GM21515 (cell line): ENCODE measurements at regions not wholly inside any gene's neighbourhood (a gene's known extent, or its start where the extent isn't known, plus 50 kb on each side); places are given as distances from the start of the nearest gene placed in this dataset.

ENCODE experiments used
- ATAC-seq: cut with Tn5 transposase; IDR thresholded peaks from one replicate; pipeline ENCODE4 v1.9.1; 2021; ENCODE audit not compliant: unreplicated experiment

- no peak for ATAC-seq
Measured at GRCh38 chr6:114453737-114454276, 111.0 kb upstream of the HS3ST5 start.

DNA sequence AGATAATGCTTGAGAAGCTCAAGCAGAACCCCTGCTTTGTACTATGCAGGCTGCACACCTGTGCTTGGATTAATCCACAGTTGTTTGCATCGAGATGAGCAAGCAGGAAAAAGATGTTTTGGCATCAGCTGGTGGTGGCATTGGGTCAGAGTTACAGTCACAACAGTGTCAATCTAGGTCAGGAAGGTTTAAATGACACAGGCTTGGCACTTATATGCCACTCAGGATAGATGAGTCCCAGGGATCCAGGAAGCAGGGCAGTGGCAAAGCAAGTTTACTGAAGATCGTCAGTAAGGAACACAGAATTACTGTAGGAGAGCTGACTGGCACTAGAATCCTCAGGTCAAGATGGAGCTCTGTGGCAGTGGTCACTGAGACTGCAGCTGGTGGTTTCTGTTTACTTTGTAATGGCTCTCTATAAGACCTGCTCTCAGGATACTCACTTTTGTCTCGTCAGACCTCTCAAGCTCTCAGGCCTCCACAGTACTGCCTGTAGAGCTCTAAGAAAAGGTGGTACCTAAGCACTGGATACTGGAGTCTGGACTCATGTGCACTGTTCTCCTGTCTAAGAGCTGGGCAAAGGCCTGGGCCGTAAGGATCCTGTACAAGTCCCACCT, 110.1 kb upstream of the HS3ST5 start:
- no peak for ATAC-seq

GRCh38 chr6:114450631-114451030, 107.8 kb upstream of the HS3ST5 start:
- no peak for ATAC-seq

- ATAC-seq: no peak
Measured at GRCh38 chr6:114449659-114450058, 106.8 kb upstream of the HS3ST5 start.

DNA sequence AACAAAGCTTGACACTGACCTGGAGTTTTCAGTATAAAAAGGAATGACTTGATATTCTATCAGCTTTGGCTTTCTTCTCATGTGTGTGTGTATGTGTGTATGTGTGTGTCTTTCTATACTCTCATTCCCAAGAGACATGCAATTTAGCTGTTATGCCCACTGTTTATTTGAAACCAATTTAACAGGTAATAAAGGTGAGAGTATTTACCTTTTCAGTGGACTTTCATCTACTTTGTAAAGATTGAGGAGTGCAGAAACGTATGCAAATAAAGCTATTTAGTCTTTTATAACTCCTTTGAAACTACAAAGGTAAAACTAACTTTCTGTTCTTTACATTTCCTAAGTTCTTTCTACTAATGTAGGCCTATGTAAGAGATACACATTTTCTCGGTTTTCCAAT, 103.5 kb upstream of the HS3ST5 start:
- ATAC-seq: no peak

DNA sequence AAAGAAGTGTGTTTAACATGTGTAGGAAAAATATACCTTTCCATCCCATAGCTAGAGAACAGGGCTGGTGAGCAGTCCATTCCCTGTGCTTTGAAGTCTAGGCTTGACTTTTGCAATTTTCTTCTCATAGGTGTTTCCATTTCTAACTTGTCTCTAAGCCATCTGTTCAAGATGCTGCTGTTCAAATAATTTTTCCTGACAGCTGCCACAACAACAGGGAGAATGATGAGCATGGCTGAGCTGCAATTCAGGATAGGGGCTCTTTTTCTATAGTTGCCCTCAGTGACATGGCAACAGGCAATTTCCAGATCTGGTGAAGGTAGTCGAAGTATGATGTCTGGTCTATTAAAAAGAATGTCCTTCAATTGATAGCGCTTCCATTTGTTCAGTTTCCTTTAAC, 103.0 kb upstream of the HS3ST5 start:
- no peak for ATAC-seq

DNA sequence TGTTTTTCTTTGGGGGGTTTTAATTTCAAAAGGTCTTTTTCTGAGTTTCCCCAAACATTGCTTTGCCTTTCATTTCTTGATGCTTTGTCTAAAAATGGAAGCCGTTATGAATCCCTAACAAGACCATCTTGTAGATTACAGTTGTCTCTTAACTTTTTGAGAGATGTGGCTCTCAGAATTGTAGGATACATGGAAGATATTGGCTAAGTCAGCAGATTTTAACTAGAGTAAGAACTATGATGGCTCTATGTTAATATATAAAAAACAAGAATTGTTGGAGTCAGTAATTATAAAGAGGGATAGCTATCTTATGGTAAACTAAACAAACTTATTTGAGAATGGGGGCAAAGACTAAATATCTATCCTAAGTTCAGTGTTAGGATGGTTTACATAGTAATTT, 96.6 kb upstream of the HS3ST5 start:
- no peak for ATAC-seq

DNA sequence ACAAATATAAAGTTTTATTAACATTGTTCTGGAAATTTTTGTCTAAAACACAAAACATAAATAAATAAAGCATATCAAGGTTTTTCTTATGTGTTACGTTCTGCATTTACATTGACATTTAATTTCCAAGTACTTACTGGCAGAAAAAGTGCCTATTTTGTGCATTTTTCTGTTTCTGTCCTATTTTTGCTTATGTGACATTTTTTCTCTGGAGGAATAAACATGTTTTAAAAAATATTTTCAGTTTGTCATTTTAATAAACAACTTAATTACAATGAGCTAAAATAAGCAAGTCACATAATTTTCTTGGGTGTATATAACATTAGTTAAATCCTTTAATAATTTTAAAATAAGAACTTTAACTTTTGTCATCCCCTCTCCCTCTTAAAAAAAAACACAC, 94.4 kb upstream of the HS3ST5 start:
- ATAC-seq: no peak

GRCh38 chr6:114436691-114437090, 93.9 kb upstream of the HS3ST5 start:
- no peak for ATAC-seq

DNA sequence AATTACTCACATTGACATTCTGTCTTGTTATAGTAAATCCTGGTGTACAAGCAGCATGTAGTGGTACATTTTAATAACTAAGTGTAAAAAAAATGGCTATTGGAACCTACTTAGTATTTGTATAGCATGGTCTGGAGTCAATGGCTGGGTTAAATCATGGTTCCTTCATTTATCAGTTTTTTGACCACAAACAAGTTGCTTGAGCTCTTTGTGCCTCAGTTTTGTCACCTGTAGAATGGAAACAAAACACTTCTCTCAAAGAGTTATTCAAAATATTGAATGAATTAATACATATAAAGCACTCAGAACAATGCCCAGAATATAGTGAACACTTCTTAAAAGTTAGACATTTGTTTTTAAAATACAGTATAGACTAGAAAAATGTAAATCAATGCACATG, 93.2 kb upstream of the HS3ST5 start:
- ATAC-seq: no peak

DNA sequence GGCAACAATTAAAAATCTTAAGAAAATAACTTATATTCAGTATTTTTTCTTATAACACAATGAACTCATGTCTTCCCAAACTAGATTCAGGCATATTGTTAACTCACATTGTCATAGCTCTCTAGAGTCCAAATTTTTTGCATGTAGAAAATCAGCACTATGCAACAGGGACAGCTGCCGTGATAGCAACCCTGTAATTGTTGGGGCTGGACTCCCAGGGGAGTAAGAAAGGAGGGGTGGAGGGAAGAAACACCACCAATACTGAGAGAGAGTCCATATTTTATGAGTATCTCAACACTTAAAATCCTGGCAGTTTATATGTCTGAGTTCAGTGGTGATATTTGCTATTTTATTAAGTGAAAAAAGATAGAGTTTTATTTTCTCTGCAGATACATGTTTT, 89.6 kb upstream of the HS3ST5 start:
- no peak for ATAC-seq

- ATAC-seq: no peak
Measured at GRCh38 chr6:114431641-114432040, 88.8 kb upstream of the HS3ST5 start.

DNA sequence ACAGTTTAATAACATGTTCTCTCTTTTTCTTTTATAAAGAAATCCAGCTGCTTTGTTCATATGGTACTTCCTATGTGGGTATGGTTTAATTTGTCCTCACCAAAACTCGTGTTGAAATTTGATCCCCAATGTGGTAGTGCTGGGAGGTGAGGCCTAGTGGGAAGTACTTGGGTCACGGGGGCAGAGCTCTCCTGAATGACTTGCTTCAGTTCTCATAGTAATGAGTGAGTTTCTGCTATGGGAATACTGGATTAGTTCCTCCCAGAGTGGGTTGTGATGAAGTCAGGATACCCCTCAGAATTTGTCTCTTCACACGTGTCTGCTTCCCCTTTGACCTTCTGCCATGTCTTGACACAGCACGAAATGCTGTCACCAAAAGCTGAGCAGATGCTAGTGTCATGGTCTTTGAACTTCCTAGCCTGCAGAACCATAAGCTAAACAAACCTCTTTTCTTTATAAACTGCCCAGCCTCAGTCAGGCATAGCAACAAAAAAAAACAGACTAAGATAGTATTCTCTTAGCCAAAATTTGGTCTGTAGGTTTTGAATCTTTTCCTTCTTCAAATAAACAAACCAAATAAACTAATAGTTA, 87.8 kb upstream of the HS3ST5 start:
- ATAC-seq: no peak

DNA sequence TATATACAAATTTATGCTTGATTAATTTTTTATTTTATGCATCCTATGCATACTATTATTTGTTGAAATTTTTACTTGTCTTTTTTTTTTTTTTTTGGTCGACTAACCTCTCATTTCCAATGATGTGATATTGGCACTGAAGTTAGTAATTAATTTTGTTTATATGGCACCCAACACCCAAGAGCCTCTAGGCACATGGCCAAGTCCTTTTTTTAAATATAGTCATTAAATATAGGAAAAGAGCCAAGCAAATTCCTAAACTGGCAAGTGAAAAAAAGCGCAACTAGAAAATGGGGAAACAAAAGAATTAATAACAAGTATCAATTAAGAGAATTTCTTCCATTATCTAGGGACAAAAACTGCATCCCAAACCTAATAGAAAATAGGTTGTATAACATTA, 85.5 kb upstream of the HS3ST5 start:
- ATAC-seq: no peak

DNA sequence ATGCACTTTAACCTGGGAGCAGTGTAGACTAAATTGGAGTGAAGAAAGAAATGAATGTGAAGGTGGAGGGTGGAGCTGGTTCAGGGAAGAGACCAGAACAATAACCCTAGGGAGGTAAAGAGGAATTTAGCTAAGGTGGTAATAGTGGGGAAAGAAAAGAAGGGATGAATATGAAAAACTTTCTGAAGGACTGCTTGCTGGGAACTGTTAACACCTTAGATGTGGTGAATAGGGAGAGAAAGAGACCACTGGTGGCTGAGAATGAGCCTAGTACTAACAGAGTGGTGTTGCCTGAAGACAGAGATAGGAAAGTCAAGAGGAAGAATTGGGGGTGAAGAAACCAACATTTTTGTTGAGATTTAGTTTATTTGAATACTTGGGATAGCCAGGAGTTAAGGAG, 78.4 kb upstream of the HS3ST5 start:
- ATAC-seq: no peak

DNA sequence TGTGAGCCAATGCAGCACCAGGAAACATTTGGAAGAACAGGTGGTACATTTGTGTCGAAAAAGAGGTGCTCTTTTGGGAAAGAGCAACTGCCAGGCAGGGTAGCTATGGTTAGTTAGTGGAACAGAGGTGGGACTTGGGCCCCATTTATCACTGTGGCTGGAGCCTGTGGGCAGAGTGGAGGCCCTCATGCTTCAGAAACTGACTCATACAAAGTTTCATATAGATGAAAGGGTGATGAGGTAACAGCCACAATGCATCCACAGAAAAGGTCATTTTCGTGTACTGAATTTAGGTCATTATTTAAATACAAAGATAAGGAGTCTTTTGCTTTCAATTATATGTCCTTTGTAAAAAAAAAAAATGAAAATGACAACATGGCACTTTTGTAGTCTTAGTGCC, 76.4 kb upstream of the HS3ST5 start:
- peak; percentile 94 for ATAC-seq

DNA sequence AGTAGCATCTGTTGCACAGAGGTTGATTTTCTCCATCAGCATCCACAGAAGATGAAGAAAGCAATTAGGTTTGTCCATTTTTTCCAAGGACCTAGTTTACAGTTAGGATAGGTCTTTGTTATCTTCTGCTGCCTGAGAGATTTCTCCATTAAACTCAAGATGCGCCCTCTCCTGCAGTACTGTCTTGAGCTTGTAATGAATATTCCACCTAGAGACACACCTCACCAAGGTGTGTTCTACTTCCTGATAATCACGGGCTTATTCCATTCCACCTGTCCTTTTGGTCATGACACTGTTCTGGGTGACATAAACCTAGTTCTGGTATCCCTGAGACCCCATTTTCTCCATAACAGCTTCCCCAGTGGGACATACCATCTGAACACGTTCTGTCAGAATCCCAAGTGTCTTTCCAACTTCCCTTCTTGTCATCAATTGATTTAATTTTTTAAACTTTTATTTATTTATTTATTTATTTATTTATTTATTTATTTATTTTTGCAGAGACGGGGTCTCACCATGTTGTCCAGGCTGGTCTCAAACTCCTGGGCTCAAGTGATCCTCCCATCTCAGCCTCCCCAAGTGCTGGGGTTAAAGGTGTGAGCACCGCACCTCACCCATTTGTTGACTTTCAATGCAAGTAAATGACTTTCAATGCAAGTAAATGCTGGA, 75.6 kb upstream of the HS3ST5 start:
- no peak for ATAC-seq

- no peak for ATAC-seq
Measured at GRCh38 chr6:114407426-114408035, 64.7 kb upstream of the HS3ST5 start.

GRCh38 chr6:114404339-114404955, 61.6 kb upstream of the HS3ST5 start:
- no peak for ATAC-seq

- no peak for ATAC-seq
Measured at GRCh38 chr6:114403858-114404257, 61.0 kb upstream of the HS3ST5 start.

DNA sequence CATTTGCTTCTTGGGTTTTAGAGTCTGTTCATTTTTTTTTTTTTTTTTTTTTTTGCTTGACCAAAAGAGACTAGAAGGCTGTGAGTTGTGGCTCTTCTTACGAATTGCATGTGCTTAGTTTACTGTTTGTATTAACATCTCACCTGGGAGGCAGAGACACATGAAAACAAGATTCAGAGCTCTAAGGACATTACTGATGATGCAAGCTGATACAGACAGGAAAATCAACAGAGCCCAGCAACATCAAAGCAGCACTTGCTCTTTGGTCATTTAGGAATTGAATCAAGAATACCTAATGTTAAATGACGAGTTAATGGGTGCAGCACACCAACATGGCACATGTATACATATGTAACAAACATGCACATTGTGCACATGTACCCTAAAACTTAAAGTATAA, 55.7 kb upstream of the HS3ST5 start:
- ATAC-seq: no peak
